Glutamatergic neuron (in vitro differentiated cells): ENCODE measurements at regions not wholly inside any gene's neighbourhood (a gene's known extent, or its start where the extent isn't known, plus 50 kb on each side); places are given as distances from the start of the nearest gene placed in this dataset.

Experiments used
- DNase-seq: peaks from one replicate; pipeline ENCODE4 v3.0.0; 2022
- H3K27ac Mint-ChIP-seq: one replicate; pipeline ENCODE4 v1.8.0; 2020; ENCODE audit warnings: mild to moderate bottlenecking, mixed read lengths, inconsistent platforms; ENCODE audit not compliant: unreplicated experiment
- H3K27me3 Mint-ChIP-seq: one replicate; pipeline ENCODE4 v1.8.0; 2020; ENCODE audit warnings: mild to moderate bottlenecking, moderate library complexity, mixed read lengths, inconsistent platforms; ENCODE audit not compliant: unreplicated experiment
- H3K36me3 Mint-ChIP-seq: one replicate; pipeline ENCODE4 v1.8.0; 2020; ENCODE audit warnings: mild to moderate bottlenecking, mixed read lengths, inconsistent platforms; ENCODE audit not compliant: unreplicated experiment
- H3K4me1 Mint-ChIP-seq: one replicate; pipeline ENCODE4 v1.8.0; 2020; ENCODE audit warnings: mild to moderate bottlenecking, low read depth, mixed read lengths, inconsistent platforms; ENCODE audit not compliant: unreplicated experiment
- H3K4me3 Mint-ChIP-seq: one replicate; pipeline ENCODE4 v1.8.0; 2020; ENCODE audit warnings: mild to moderate bottlenecking, mixed read lengths, inconsistent platforms; ENCODE audit not compliant: unreplicated experiment
- H3K9me3 Mint-ChIP-seq: one replicate; pipeline ENCODE4 v1.8.0; 2020; ENCODE audit warnings: mild to moderate bottlenecking, moderate library complexity, mixed read lengths, inconsistent platforms; ENCODE audit not compliant: unreplicated experiment
- TF ChIP-seq, protein P1 (sequence below): fragments of 200-600 bp; sonication (generic); IDR thresholded peaks from one replicate; pipeline ENCODE4 v1.5.0; 2021; ENCODE audit not compliant: partially characterized antibody, unreplicated experiment

DNA sequence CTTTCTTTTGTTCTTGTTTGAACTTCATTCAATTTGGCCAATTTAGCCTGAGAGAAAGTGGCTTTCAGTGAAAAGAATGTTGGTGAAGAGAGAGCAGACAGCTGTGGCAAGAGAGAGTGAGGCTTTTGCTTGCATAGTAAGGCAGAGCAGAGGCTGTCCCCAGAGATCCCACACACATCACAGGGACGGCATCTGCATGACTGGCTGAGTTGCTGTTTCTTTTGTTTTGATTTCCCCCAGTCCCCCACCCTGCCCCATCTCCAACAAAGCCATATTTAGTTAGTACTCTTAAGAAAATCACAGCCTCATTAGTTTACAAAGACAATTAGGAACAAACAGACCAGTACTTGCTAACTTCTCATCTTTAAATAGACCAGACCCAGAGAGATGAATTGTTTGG is 363.9 kb upstream of the SEMA6A start:
- peak; percentile 21 for DNase-seq
- H3K4me1 Mint-ChIP-seq = peaks cover 36% of the 10 kb centered on the region

DNA sequence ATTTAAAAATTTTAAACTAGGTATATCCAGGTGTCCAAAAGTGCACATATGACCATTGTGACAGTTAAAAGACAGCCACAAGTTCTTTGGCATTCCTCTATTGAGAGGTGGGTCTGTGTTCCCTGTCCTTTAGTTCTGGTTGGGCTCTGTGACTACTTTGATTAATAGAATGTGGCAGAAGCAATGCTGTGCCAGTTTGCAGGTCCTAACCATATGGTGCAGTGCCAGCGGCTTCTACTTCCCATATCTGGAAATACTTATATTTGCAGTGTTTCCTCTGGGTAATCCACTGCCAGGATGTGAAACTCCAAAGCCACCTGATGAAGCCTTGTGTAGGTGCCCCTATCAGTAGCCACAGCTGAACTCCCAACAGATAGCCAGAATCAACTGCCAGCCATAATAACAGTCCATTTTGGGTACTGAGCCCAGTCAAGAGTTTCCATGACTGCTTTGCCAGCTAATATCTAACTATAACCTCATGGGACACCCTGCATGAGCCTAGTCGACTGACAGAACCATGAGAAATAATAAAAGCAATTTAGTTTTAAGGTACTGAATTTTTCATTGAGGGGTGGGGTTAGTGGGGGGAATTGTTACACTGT is 361.0 kb upstream of the SEMA6A start:
- H3K4me1 Mint-ChIP-seq = peaks cover 21% of the 10 kb centered on the region
- H3K36me3 Mint-ChIP-seq = no peaks in the 10 kb centered on the region
- TF ChIP-seq, protein P1, sequence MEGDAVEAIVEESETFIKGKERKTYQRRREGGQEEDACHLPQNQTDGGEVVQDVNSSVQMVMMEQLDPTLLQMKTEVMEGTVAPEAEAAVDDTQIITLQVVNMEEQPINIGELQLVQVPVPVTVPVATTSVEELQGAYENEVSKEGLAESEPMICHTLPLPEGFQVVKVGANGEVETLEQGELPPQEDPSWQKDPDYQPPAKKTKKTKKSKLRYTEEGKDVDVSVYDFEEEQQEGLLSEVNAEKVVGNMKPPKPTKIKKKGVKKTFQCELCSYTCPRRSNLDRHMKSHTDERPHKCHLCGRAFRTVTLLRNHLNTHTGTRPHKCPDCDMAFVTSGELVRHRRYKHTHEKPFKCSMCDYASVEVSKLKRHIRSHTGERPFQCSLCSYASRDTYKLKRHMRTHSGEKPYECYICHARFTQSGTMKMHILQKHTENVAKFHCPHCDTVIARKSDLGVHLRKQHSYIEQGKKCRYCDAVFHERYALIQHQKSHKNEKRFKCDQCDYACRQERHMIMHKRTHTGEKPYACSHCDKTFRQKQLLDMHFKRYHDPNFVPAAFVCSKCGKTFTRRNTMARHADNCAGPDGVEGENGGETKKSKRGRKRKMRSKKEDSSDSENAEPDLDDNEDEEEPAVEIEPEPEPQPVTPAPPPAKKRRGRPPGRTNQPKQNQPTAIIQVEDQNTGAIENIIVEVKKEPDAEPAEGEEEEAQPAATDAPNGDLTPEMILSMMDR = no peak
- no peak overlapping the region for H3K4me3 Mint-ChIP-seq
- peaks cover 3% of the 10 kb centered on the region for H3K27me3 Mint-ChIP-seq
- peaks cover 5% of the 10 kb centered on the region for H3K9me3 Mint-ChIP-seq
- no peak overlapping the region for H3K27ac Mint-ChIP-seq
- no peak for DNase-seq

More for the DNA sequence above, 363.9 kb upstream of the SEMA6A start:
- Mint-ChIP-seq H3K4me3 (peak overlapping the region; percentile 8), H3K9me3 (peaks cover 5% of the 10 kb centered on the region), H3K27me3 (peaks cover 3% of the 10 kb centered on the region), H3K27ac (peak overlapping the region; percentile 80), H3K36me3 (no peaks in the 10 kb centered on the region)
- TF ChIP-seq, protein P1 = no peak

DNA sequence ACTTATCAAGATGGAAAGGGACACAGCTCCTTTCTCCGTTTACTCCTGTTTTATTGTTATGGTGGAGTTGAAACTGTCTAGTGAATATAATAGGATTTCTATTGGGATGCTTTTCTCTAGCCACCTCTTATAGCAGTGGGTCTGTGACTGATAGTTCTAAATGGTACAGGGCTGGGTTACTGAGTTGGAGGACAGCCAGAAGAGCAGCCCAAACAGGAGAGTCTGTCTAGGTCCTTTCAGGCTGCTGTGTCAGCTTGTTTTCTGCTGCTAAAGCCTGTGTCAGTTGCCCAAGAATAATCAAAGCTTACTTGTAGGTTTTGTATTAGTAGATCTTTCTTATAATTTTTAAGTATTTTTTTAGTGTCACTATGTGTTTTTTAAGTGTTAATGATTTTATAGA is 356.0 kb upstream of the SEMA6A start:
- Mint-ChIP-seq H3K4me1 (no peaks in the 10 kb centered on the region), H3K9me3 (no peaks in the 10 kb centered on the region), H3K27ac (no peak overlapping the region), H3K27me3 (no peaks in the 10 kb centered on the region), H3K36me3 (no peaks in the 10 kb centered on the region), H3K4me3 (no peak overlapping the region)
- DNase-seq = no peak
- TF ChIP-seq, protein P1 = no peak

DNA sequence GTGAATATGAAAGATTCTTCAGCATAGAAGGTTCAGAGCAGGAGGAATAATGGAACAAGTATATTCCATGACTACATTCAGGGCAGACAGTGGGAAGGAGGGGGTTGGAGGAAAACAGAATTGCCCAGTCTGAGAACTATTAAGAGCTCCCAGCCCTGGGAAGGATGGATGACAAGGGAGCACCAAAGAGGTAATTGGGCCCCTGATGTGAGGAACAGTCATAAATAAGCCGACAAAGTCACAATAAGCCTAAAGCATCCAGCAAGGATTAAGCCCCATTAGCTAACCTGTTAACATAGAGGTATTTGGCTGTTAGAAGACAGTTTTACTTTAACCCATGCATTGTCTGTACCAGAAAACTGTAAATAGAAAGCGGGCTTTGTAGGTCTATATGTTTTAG is 348.7 kb upstream of the SEMA6A start:
- no peak for DNase-seq
- Mint-ChIP-seq H3K27me3 (no peaks in the 10 kb centered on the region), H3K9me3 (no peaks in the 10 kb centered on the region), H3K27ac (no peak overlapping the region), H3K36me3 (no peaks in the 10 kb centered on the region), H3K4me1 (no peaks in the 10 kb centered on the region), H3K4me3 (no peak overlapping the region)
- TF ChIP-seq, protein P1 = no peak

DNA sequence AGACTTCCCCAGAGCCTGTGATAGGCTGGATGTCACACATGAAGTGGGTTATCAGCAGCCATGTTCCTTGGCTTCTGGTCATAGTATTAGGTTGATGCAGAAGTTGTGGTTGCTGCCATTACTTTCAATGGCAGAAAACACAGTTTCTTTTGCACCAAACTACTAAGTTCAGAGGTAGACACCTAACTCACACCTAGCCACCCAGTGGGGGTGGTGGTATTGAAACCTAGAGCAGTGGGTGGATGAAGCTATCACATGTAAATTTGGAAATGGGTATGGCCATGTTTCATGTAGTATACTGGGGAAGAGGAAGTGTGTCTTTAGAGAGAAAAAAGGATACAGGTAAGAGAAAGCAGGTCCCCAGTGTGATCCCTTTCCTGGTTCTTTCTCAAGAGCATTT is 347.9 kb upstream of the SEMA6A start:
- Mint-ChIP-seq H3K4me1 (no peaks in the 10 kb centered on the region), H3K27ac (no peak overlapping the region), H3K36me3 (no peaks in the 10 kb centered on the region), H3K27me3 (no peaks in the 10 kb centered on the region), H3K4me3 (no peak overlapping the region), H3K9me3 (no peaks in the 10 kb centered on the region)
- no peak for DNase-seq
- TF ChIP-seq, protein P1 = no peak
